Testis (tissue), 2 donors: ENCODE measurements at regions not wholly inside any gene's neighbourhood (a gene's known extent, or its start where the extent isn't known, plus 50 kb on each side); places are given as distances from the start of the nearest gene placed in this dataset.
"Not testable (repeated sequence)": the region's sequence is repeated elsewhere in the genome, so short reads cannot be mapped to it uniquely, and the experiment has no call there.

ENCODE experiments used
- DNase-seq: peaks from one replicate; pipeline ENCODE4 v3.0.0-alpha.2; 2019
- H3K27ac ChIP-seq, 2 donors: fragments of 200-600 bp; sonication (generic); one replicate each; pipeline ENCODE4 v1.5.1; 2019
- H3K27me3 ChIP-seq: fragments of 200-600 bp; sonication (generic); one replicate; pipeline ENCODE4 v1.5.1; 2019
- H3K36me3 ChIP-seq: fragments of 200-600 bp; sonication (generic); one replicate; pipeline ENCODE4 v1.5.1; 2017; ENCODE audit warnings: low read depth; ENCODE audit errors: missing control alignments
- H3K4me1 ChIP-seq: fragments of 200-600 bp; sonication (generic); one replicate; pipeline ENCODE4 v1.5.1; 2019
- H3K4me3 ChIP-seq, 2 donors: fragments of 200-600 bp; sonication (generic); one replicate each; pipeline ENCODE4 v1.5.1; 2017 to 2019
- H3K9me3 ChIP-seq: fragments of 200-600 bp; sonication (generic); one replicate; pipeline ENCODE4 v1.5.1; 2017
- WGBS, 2 donors: methylation state at CpG; one replicate each; pipeline ENCODE4 v1.1.5; 2018; 5-methylcytosine and 5-hydroxymethylcytosine counted together
- intact Hi-C: fragments of 100-400 bp; cut with DNase I; formaldehyde crosslinking; loops from one replicate; pipeline ENCODE4 v1.15.1; 2023; ENCODE audit warnings: low total_unique reads

DNA sequence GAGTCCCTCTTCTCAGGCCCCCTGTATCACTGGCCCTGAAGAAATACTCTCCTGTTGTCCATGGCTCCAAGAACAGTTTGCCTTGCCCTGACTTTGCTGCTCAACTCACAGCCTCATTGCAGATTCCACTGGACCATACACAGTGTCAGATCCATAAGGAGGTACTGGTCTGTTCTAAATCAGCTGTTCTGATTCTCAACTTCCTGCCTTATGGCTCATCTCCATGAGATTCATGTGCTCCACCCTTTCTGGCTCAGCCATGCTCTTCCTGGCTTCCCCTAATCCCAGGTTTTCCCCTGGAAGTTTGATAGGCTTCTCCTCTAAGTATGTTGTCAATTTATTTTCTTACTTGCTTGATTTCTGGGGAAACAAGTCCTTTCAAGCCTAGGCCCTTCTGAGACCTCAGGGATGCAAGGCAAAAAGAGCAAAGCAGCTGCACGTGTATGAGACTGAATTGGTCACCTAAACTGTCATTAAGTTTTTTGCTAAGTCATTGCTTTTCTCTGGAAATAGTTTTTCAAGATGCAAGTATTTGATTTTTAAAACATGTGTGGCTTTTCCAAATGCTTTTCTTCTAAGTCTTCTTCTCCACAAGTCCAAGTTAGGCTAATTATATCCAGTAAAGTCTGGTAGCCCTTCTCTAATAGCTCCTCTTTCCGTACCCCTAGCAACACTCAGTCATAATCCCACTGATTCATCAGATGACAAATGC is 1288.5 kb downstream of the RPIA start:
- H3K27ac ChIP-seq, H3K9me3 ChIP-seq: not testable (repeated sequence)
- 67 to 68% methylated on average over 1 to 2 of the region's 2 CpGs for WGBS, 2 donors

DNA sequence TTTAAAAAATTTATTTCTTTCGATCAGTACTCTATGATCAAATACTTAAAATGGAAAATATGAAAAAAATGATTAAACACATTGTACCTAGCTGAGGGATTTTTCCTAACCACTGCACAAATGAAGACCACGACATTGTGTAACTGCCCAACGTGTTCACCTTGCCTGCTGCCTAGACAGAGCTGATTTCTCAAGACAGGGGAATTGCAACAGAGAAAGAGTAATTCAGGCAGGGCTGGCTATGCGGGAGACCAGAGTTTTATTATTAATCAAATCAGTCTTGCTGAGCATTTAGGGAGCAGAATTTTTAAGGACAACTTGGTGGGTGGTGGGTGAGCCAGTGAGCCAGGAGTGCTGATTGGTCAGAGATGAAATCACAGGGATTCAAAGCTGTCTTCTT is 1290.8 kb downstream of the RPIA start:
- WGBS, 2 donors, result 52 to 67% methylated on average over 4 of the region's 4 CpGs
- H3K4me1 ChIP-seq, DNase-seq, H3K27me3 ChIP-seq, H3K36me3 ChIP-seq, H3K9me3 ChIP-seq, H3K27ac ChIP-seq, intact Hi-C loops, H3K4me3 ChIP-seq: not testable (repeated sequence)

More for the DNA sequence above, 1288.5 kb downstream of the RPIA start:
- DNase-seq, H3K36me3 ChIP-seq, intact Hi-C loops, H3K4me3 ChIP-seq, H3K27me3 ChIP-seq, H3K4me1 ChIP-seq: not testable (repeated sequence)

DNA sequence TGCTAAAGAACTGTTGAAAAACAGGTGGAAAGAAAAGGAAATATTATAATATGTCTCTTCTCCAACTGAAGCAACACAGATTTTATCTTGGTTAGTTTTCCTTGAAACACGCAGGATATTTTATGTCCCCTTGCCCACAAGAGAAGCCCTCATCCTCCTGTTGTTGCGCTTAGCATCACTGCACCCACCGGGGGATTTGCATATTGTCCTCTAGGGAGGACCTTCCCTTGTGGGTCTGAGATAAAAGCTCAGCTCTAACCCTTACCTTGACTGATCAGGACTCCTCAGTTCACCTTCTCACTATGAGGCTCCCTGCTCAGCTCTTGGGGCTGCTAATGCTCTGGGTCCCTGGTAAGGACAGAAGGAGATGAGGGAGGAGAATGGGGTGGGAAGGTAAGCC is 1294.2 kb downstream of the RPIA start:
- intact Hi-C loops, H3K4me3 ChIP-seq, H3K27me3 ChIP-seq, H3K4me1 ChIP-seq, H3K36me3 ChIP-seq, DNase-seq, H3K9me3 ChIP-seq, H3K27ac ChIP-seq: not testable (repeated sequence)
- no CpG with 5 or more reads among the region's 3 CpGs for WGBS, 2 donors

DNA sequence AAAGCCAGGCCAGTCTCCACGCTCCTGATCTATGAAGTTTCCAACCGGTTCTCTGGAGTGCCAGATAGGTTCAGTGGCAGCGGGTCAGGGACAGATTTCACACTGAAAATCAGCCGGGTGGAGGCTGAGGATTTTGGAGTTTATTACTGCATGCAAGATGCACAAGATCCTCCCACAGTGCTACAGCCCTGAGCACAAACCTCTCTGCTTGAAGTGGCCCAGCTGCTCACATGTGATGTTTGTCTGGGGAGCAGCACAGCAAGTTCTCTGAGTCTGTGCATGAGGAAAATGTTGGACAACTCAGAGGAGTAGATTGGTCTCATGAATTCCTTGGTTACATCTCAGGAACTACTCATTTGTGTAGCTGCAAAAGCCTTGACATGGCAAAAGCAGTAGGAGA is 1295.1 kb downstream of the RPIA start:
- H3K36me3 ChIP-seq, H3K4me1 ChIP-seq, intact Hi-C loops, DNase-seq, H3K27me3 ChIP-seq, H3K9me3 ChIP-seq, H3K27ac ChIP-seq, H3K4me3 ChIP-seq: not testable (repeated sequence)
- WGBS, 2 donors, result 87 to 100% methylated on average over 1 to 4 of the region's 4 CpGs

DNA sequence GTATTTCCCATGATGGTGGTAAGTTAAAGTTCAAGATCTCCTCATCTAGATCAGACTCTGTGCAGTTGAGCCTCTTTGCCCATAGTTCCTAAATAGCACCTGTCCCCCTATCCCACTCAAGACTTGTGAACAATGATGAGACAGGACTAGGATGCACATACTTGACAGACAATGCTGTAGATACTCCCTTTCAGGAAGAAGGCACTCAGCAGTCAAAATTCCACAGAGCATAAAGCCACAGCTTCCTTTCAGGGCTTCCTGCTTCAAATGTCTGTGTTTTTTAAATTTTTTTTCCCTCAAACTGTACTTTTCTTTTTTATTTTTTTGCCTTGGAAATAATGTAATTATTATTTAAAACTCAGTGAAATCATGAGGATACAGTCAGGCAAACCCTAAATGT is 1305.3 kb downstream of the RPIA start:
- DNase-seq, H3K27me3 ChIP-seq, H3K27ac ChIP-seq, H3K36me3 ChIP-seq, H3K4me1 ChIP-seq, H3K4me3 ChIP-seq, intact Hi-C loops, H3K9me3 ChIP-seq: not testable (repeated sequence)

DNA sequence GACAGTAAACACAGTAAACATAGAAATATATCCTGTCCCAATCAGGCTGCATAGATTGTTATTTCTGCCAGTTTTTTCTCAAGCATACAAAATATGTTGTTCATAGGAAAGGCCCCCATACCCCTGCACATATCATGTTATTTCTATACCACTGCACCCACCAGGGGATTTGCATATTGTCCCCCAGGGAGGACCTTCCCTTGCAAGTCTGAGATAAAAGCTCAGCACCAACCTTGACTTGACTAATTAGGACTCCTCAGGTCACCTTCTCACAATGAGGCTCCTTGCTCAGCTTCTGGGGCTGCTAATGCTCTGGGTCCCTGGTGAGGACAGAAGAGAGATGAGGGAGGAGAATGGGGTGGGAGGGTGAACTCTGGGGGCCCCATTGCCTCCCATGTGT is 1313.1 kb downstream of the RPIA start:
- H3K27me3 ChIP-seq, H3K4me1 ChIP-seq, H3K36me3 ChIP-seq, H3K9me3 ChIP-seq, H3K27ac ChIP-seq, DNase-seq, H3K4me3 ChIP-seq, intact Hi-C loops: not testable (repeated sequence)

DNA sequence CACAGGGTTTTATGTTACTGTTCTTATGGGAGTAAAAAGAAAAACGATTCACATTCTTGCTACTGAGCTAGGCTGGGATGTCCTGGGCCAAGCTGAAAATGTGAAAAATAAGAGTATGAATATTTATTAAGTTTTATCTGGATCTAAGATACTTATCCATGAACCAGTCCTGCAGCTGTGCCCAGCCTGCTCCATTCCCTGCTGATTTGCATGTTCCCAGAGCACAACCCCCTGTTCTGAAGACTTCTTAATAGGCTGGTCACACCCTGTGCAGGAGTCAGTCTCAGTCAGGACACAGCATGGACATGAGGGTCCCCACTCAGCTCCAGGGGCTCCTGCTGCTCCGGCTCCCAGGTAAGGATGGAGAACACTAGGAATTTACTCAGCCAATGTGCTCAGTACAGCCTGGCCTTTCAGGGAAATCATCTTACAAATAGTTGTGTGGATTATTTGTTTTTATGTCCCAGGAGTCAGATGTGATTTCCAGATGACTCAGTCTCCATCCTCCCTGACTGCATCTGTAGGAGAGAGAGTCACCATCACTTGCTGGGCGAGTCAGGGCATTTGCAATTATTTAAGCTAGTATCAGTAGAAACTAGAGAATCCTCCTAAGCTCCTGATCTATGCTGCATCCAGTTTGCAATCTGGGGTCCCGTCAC is 1319.1 kb downstream of the RPIA start:
- intact Hi-C loops, H3K9me3 ChIP-seq, H3K27me3 ChIP-seq, H3K36me3 ChIP-seq, H3K4me1 ChIP-seq, H3K4me3 ChIP-seq, DNase-seq, H3K27ac ChIP-seq: not testable (repeated sequence)
- 67% methylated on average over 3 of the region's 4 CpGs; no CpG with 5 or more reads in 1 of the 2 donors for WGBS, 2 donors

DNA sequence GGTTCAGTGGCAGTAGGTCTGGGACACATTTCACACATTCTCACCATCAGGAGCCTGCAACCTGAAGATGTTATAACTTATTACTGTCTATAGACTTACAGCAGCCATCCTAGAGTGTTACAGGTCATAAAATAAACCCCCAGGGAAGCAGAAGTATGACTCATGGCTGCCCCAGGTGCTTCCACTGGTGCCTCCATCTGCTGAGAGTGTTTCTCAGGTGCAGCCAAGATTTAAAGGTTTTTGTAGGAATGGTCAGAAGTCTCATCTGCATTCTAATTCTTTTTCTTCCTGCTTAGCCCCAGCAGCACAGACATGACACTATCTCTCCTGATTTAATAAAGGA is 1319.6 kb downstream of the RPIA start:
- intact Hi-C loops, H3K27ac ChIP-seq, H3K4me1 ChIP-seq, H3K27me3 ChIP-seq, DNase-seq, H3K36me3 ChIP-seq, H3K9me3 ChIP-seq, H3K4me3 ChIP-seq: not testable (repeated sequence)

DNA sequence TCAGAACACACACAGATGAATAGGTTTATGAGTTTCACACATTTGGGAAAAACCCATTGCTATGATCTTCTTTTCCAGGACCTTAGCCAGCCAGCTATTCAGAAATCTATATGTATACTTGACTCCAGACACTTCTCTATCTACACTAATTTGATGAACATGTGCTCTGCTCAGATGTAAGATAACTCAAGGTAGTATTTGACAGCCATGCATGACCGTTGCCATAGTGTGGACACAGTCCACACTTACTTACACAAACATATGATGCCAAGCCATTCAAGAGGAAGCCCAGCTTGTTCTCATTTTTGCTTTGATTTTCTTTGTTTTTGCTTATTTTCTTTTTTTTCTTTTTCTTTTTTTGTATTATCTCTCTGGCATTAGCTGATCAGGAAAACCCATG is 1328.4 kb downstream of the RPIA start:
- H3K36me3 ChIP-seq, H3K27ac ChIP-seq, H3K27me3 ChIP-seq, H3K4me1 ChIP-seq, H3K4me3 ChIP-seq, intact Hi-C loops, DNase-seq, H3K9me3 ChIP-seq: not testable (repeated sequence)
- 40 to 64% methylated on average over 1 of the region's 1 CpG for WGBS, 2 donors

DNA sequence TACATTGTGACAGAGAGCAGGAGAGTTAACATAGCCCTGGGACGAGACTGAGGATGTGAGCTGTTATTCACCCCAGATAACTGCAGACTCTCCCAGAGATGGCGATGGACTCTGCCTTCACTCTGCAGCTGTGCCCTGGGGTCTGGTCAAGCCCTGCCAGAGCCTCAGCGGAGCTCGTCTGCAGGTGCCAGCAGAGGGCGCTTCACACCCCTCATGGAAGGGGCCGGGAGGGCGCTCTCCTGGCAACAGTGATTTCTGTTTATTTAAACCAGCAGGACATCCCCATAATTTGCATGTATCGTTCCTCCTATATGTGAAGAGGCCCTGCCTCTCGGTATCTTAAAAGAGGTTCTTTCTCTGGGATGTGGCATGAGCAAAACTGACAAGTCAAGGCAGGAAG is 1329.8 kb downstream of the RPIA start:
- H3K9me3 ChIP-seq, H3K4me3 ChIP-seq, H3K4me1 ChIP-seq, H3K27ac ChIP-seq, intact Hi-C loops, H3K36me3 ChIP-seq, H3K27me3 ChIP-seq, DNase-seq: not testable (repeated sequence)
- WGBS, 2 donors, result 17% methylated on average over 1 of the region's 9 CpGs; no CpG with 5 or more reads in 1 of the 2 donors
